22Rv1 (cell line): ENCODE measurements at regions not wholly inside any gene's neighbourhood (a gene's known extent, or its start where the extent isn't known, plus 50 kb on each side); places are given as distances from the start of the nearest gene placed in this dataset.
"Not testable (repeated sequence)": the region's sequence is repeated elsewhere in the genome, so short reads cannot be mapped to it uniquely, and the experiment has no call there.

Experiments
- H3K27ac ChIP-seq: fragments of 450-650 bp; 2 replicates; pipeline ENCODE4 v1.5.1; 2017
- ZFX ChIP-seq: fragments of 450-650 bp; IDR thresholded peaks from 2 replicates; pipeline ENCODE4 v1.6.1; 2017; ENCODE audit warnings: antibody characterized with exemption, borderline replicate concordance
- TF ChIP-seq, protein P1 (sequence below): fragments of 450-650 bp; IDR thresholded peaks from 2 replicates; pipeline ENCODE4 v1.5.1; 2017; ENCODE audit warnings: mild to moderate bottlenecking

DNA sequence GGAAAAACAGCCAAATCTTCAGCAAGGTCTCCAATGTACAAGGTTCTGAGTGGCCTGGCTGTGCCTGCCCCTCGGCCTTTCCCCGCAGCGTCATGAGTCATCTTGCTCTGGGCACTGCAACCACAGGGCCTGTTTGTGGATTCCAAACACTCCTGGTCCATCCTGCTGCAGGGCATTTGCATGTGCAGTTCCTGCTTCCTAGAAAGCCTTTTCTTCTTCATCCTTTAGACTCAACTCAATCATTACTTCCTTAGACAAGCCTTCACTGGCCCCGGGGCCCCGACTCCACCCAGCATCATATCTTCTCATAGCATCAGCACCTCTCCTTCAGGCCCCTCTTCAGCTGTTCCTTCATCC lies 101.8 kb upstream of the EGLN3 start:
- no peak for TF ChIP-seq ZFX
- TF ChIP-seq, protein P1, sequence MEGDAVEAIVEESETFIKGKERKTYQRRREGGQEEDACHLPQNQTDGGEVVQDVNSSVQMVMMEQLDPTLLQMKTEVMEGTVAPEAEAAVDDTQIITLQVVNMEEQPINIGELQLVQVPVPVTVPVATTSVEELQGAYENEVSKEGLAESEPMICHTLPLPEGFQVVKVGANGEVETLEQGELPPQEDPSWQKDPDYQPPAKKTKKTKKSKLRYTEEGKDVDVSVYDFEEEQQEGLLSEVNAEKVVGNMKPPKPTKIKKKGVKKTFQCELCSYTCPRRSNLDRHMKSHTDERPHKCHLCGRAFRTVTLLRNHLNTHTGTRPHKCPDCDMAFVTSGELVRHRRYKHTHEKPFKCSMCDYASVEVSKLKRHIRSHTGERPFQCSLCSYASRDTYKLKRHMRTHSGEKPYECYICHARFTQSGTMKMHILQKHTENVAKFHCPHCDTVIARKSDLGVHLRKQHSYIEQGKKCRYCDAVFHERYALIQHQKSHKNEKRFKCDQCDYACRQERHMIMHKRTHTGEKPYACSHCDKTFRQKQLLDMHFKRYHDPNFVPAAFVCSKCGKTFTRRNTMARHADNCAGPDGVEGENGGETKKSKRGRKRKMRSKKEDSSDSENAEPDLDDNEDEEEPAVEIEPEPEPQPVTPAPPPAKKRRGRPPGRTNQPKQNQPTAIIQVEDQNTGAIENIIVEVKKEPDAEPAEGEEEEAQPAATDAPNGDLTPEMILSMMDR: no peak
- H3K27ac ChIP-seq: no peak overlapping the region

DNA sequence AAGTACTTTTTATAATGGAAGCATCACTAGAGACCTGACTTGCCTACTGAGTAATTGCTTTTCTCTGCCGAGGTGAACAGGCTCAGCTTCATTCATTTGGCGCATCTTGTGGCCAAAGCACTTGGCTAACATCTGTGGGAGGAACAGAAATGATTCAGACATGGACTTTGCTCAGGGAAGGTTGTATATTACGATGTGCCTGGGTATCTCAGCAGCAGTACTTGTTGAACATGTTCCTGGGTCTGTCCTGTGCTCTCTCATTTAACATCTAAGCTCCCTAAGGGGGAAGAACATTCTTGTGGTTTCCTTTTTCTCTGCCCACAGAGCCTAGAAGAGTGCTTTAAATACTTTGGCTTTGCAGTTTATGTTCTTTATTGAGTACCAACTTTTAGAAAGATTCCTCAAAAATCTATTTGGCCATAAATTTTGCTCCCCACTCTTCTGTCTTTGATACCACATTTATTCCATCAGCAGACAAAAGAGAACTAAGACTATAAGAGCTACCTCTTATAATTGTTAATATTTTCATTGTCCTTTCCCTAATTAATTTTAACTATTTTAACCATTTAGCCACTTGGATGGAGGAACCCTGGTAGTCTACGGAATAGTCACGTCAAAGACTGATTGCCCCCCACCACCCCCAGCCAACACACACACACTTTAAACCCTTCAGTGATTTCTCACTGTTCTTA lies 101.2 kb upstream of the EGLN3 start:
- TF ChIP-seq ZFX: no peak
- TF ChIP-seq, protein P1: no peak
- no peak overlapping the region for H3K27ac ChIP-seq

GRCh38 chr14:34050606-34051005 lies 99.7 kb upstream of the EGLN3 start:
- TF ChIP-seq, protein P1: no peak
- no peak for TF ChIP-seq ZFX
- no peak overlapping the region for H3K27ac ChIP-seq

DNA sequence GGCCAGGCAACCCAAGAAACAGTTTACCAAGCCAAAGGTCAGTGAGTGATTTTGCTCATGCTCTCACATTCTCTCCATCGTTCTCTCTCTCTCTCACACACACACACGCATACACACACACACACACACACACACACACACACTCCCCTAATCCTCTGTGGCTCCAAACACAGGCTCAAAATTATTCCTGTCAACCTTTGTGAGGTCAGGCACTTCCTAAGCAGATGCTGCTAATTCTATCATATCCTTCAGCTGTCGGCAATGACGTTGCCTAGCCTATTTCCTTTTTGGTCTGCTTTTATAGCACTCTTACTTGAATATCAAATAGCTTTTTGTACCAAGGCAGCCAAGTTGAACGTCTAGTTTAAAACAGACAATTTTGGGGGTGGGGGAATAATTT lies 98.9 kb upstream of the EGLN3 start:
- no peak overlapping the region for H3K27ac ChIP-seq
- TF ChIP-seq ZFX: no peak
- TF ChIP-seq, protein P1: no peak

DNA sequence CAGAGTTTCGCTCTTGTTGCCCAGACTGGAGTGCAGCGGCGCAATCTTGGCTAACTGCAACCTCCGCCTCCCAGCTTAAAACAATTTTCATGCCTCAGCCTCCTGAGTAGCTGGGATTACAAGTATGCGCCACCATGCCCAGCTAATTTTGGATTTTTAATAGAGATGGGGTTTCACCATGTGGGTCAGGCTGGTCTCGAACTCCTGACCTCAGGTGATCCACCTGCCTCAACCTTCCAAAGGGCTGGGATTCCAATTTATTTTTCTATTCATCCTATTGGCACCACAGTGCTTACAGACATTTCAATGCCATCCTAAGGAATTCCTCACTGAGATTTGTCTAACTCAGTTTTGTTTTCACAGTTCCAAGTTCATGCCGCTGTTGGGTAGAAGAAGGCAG lies 98.3 kb upstream of the EGLN3 start:
- not testable (repeated sequence) for H3K27ac ChIP-seq

GRCh38 chr14:34046799-34047520 lies 96.1 kb upstream of the EGLN3 start:
- H3K27ac ChIP-seq: no peak overlapping the region
- TF ChIP-seq ZFX: no peak
- TF ChIP-seq, protein P1: no peak

GRCh38 chr14:34044666-34045306 lies 93.9 kb upstream of the EGLN3 start:
- no peak for TF ChIP-seq ZFX
- TF ChIP-seq, protein P1: no peak
- no peak overlapping the region for H3K27ac ChIP-seq
